Cardiac fibroblast (primary cell): ENCODE measurements at regions not wholly inside any gene's neighbourhood (a gene's known extent, or its start where the extent isn't known, plus 50 kb on each side); places are given as distances from the start of the nearest gene placed in this dataset.
A peak's percentile ranks its signal among the peaks of the same experiment; 100 is the strongest.

Experiments
- DNase-seq, 2 donors: peaks; one replicate each; pipeline versions ENCODE4 v3.0.0 to v3.0.0-alpha.2; 2010; ENCODE audit warnings: low read depth in 2 of 2
- H3K4me3 ChIP-seq, 2 donors: replicated peaks in 1 of 2; 1 replicate in 1 of 2; 2 replicates in 1 of 2; pipeline ENCODE4 v1.5.1; 2011; ENCODE audit warnings: low read depth in 2 of 2, low read length in 2 of 2, mild to moderate bottlenecking in 2 of 2, moderate library complexity in 1 of 2
- TF ChIP-seq, protein P1 (sequence below): IDR thresholded peaks from one replicate; pipeline ENCODE4 v1.5.1; 2011; ENCODE audit warnings: low read depth, mild to moderate bottlenecking, low read length, inconsistent platforms

DNA sequence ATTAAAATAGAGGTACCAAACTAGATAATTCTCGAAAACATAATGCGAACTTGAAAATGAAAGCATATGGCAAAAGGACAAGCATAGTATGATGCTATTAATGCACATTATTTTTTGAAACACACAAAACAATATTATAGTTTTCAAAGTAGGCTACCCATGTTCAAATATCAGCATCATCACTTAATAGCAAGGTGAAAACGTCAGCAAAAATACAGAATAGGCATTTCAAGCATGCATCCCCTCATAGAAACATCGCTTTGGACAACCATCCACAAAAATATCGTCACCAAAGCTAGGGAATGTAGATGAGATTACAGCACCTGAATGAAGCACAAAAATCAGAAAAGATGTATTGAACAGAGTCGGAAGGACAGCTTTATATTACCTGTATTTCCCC is 814.5 kb upstream of the LRRC4C start:
- H3K4me3 ChIP-seq: no peak overlapping the region
- TF ChIP-seq, protein P1, sequence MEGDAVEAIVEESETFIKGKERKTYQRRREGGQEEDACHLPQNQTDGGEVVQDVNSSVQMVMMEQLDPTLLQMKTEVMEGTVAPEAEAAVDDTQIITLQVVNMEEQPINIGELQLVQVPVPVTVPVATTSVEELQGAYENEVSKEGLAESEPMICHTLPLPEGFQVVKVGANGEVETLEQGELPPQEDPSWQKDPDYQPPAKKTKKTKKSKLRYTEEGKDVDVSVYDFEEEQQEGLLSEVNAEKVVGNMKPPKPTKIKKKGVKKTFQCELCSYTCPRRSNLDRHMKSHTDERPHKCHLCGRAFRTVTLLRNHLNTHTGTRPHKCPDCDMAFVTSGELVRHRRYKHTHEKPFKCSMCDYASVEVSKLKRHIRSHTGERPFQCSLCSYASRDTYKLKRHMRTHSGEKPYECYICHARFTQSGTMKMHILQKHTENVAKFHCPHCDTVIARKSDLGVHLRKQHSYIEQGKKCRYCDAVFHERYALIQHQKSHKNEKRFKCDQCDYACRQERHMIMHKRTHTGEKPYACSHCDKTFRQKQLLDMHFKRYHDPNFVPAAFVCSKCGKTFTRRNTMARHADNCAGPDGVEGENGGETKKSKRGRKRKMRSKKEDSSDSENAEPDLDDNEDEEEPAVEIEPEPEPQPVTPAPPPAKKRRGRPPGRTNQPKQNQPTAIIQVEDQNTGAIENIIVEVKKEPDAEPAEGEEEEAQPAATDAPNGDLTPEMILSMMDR: no peak
- no peak for DNase-seq

DNA sequence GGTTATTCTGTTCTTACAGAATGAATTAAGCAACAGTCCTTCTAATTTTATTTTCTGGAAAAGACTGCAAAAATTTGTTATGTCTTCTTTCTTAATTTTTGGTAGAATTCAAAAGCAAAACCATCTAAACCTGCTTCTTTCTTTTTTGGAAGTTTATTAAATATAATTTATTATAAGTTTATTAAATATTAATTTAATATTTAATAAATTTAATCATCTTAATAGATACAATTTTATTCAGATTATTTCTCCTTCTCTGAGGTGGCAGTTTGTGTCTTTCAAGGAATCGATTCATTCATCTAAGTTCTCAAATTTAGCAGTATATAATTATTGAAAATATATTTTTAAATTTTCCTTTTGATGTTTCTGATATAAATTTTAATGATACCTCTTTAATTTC is 837.5 kb upstream of the LRRC4C start:
- no peak for DNase-seq
- H3K4me3 ChIP-seq: no peak overlapping the region
- TF ChIP-seq, protein P1: no peak

DNA sequence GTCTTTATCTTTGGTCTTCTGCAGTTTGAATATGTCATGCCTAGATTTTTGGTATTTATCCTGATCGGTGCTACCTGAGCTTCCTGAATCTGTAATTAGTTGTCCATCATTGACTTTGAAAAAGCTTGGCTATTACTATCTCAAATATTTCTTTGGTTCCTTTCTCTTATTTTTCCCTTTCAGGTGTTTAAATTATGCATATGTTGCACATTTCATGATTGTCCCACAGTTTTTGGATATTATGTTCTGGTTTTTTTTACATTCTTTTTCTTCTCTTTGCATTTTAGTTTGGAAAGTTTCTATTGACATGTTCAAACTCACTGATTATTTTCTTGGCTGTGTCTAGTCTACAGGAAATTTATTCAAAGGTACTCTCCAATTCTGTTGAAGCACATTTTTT is 840.3 kb upstream of the LRRC4C start:
- H3K4me3 ChIP-seq: no peak overlapping the region
- no peak for DNase-seq
- TF ChIP-seq, protein P1: no peak

DNA sequence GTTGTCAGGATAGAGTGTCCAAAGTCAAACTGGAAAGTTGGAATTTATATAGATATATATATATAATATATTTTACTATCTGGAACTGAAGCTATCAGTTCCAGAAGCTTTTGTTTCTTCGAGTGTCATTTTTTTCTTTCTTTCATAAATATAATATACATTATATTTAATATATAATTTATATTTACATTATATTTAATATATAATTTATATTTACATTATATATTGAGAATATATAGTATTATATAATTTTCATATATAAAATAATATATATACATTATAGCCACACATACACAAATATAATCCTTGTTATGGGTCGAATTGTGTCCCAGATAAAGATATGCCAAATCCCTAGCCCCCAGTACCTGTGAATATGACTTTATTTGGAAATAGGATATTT is 842.3 kb upstream of the LRRC4C start:
- TF ChIP-seq, protein P1: no peak
- DNase-seq: no peak
- no peak overlapping the region for H3K4me3 ChIP-seq

DNA sequence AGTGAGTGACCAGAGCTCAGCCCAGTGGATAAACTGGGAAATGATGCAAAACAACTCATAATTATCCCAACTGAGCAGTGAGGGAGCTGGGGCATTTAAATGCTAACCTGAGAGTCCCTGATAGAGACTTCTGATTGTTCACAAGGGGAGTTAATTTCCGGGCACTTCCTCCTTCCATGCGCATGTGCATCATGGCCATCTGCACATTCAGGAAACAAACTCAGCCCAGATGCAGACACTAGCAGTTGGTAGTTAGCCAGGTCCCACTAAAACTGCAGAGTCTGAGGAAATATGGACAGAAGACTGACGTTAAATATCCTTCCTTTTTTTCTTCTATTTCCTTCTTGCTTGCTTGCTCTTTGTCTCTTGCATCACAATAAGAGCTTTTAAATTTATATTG is 852.1 kb upstream of the LRRC4C start:
- DNase-seq: peak; percentile 32 to 35
- TF ChIP-seq, protein P1: no peak

DNA sequence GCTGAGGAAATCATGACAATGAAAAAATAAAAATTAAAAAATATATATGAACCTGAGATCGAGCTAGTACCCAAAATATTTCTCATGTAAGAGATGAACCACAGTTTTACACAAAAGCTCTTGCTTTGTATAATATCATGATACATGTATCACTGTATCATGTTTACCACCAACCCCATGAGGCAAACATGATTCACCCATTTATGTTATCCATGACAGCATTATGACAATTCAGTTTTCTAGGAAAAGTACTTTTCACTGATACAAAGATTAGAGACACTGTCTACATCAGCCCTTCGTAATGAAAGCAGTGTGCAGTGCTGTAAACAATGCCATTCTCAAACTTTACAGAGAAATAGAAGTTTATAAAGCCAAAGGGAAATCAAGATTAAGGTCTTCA is 852.5 kb upstream of the LRRC4C start:
- TF ChIP-seq, protein P1: no peak
- H3K4me3 ChIP-seq: no peak overlapping the region

More for the DNA sequence above, 852.1 kb upstream of the LRRC4C start:
- H3K4me3 ChIP-seq: no peak overlapping the region

DNA sequence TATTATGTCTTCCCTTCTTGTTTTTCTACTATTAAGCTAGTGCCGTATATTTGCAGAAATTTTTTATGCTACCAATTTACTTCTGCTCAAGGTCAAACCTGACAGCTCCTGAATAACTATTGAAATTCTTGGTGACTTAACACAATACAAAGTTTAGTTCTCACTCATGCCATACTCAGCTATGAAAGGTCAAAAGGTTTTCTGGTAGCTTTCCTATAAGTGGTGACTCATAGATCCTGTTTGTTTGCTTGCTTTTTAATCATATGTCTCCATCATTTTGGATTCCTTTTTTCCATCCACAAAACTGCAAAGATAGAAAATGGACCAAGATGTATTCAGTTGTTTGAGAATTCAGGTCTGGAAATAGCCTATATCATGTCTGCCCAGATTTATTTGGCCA is 855.8 kb upstream of the LRRC4C start:
- TF ChIP-seq, protein P1: no peak
- peak; percentile 60 to 61 for DNase-seq
- no peak overlapping the region for H3K4me3 ChIP-seq

More for the DNA sequence above, 852.5 kb upstream of the LRRC4C start:
- DNase-seq: peak in 1 of 2 donors; percentile 26
